HG03097 (cell line): ENCODE measurements at regions not wholly inside any gene's neighbourhood (a gene's known extent, or its start where the extent isn't known, plus 50 kb on each side); places are given as distances from the start of the nearest gene placed in this dataset.

Experiments
- ATAC-seq: cut with Tn5 transposase; IDR thresholded peaks from one replicate; pipeline ENCODE4 v1.9.1; 2021; ENCODE audit not compliant: unreplicated experiment, low FRiP score

- no peak for ATAC-seq
Measured at GRCh38 chr10:2012209-2012608, 274.9 kb upstream of the ADARB2 start.

GRCh38 chr10:2011106-2011716, 273.9 kb upstream of the ADARB2 start:
- ATAC-seq = no peak

GRCh38 chr10:2005546-2005945, 268.2 kb upstream of the ADARB2 start:
- ATAC-seq = no peak

GRCh38 chr10:1992930-1993329, 255.6 kb upstream of the ADARB2 start:
- no peak for ATAC-seq

GRCh38 chr10:1989090-1989489, 251.8 kb upstream of the ADARB2 start:
- ATAC-seq = no peak

- ATAC-seq = no peak
Measured at GRCh38 chr10:1981976-1982375, 244.7 kb upstream of the ADARB2 start.

GRCh38 chr10:1980459-1980858, 243.1 kb upstream of the ADARB2 start:
- no peak for ATAC-seq

- ATAC-seq = no peak
Measured at GRCh38 chr10:1978584-1978983, 241.3 kb upstream of the ADARB2 start.

- no peak for ATAC-seq
Measured at GRCh38 chr10:1977461-1977860, 240.1 kb upstream of the ADARB2 start.

- no peak for ATAC-seq
Measured at GRCh38 chr10:1972406-1972805, 235.1 kb upstream of the ADARB2 start.

- ATAC-seq = no peak
Measured at GRCh38 chr10:1968257-1969033, 231.1 kb upstream of the ADARB2 start.

GRCh38 chr10:1966712-1967376, 229.5 kb upstream of the ADARB2 start:
- no peak for ATAC-seq

- ATAC-seq = no peak
Measured at GRCh38 chr10:1964476-1964875, 227.2 kb upstream of the ADARB2 start.

GRCh38 chr10:1963341-1963740, 226.0 kb upstream of the ADARB2 start:
- ATAC-seq = no peak

- no peak for ATAC-seq
Measured at GRCh38 chr10:1961989-1962388, 224.7 kb upstream of the ADARB2 start.

- no peak for ATAC-seq
Measured at GRCh38 chr10:1960982-1961381, 223.7 kb upstream of the ADARB2 start.

GRCh38 chr10:1957057-1957456, 219.7 kb upstream of the ADARB2 start:
- no peak for ATAC-seq

GRCh38 chr10:1954300-1954699, 217.0 kb upstream of the ADARB2 start:
- ATAC-seq = no peak

- ATAC-seq = no peak
Measured at GRCh38 chr10:1952126-1953095, 215.1 kb upstream of the ADARB2 start.

- no peak for ATAC-seq
Measured at GRCh38 chr10:1950803-1951495, 213.6 kb upstream of the ADARB2 start.
